LNCAP (cell line): ENCODE measurements at regions not wholly inside any gene's neighbourhood (a gene's known extent, or its start where the extent isn't known, plus 50 kb on each side); places are given as distances from the start of the nearest gene placed in this dataset.

ENCODE experiments used
- CTCF ChIP-seq: fragments of 450-650 bp; IDR thresholded peaks from 2 replicates; pipeline ENCODE4 v1.5.1; 2017; ENCODE audit warnings: mild to moderate bottlenecking

GRCh38 chrY:13091575-13091974, 186.9 kb downstream of the DDX3Y start:
- no peak for TF ChIP-seq CTCF

GRCh38 chrY:13092986-13093385, 188.3 kb downstream of the DDX3Y start:
- no peak for TF ChIP-seq CTCF

GRCh38 chrY:13093461-13093860, 188.8 kb downstream of the DDX3Y start:
- no peak for TF ChIP-seq CTCF

- no peak for TF ChIP-seq CTCF
Measured at GRCh38 chrY:13094411-13094810, 189.7 kb downstream of the DDX3Y start.

- no peak for TF ChIP-seq CTCF
Measured at GRCh38 chrY:13094904-13095600, 190.4 kb downstream of the DDX3Y start.

- no peak for TF ChIP-seq CTCF
Measured at GRCh38 chrY:13126881-13127456, 222.3 kb downstream of the DDX3Y start.

GRCh38 chrY:13127476-13127875, 222.8 kb downstream of the DDX3Y start:
- TF ChIP-seq CTCF = no peak
